ENCODE measurements at regions not wholly inside any gene's neighbourhood (a gene's known extent, or its start where the extent isn't known, plus 50 kb on each side); places are given as distances from the start of the nearest gene placed in this dataset.

GRCh38 chr1:212201461-212201860 lies 83.7 kb upstream of the PPP2R5A start:
- Histone ChIP-seq H3K4me1 (ENCODE audit: control insufficient read depth, insufficient read depth, low read length) (no peaks in the 10 kb centered on the region), H3K9ac (ENCODE audit: low read depth, low read length) (no peak overlapping the region), H3K36me3 (ENCODE audit: control insufficient read depth, insufficient read depth, low read length) (no peaks in the 10 kb centered on the region), H3K9me3 (ENCODE audit: control insufficient read depth, insufficient read depth, low read length) (no peaks in the 10 kb centered on the region), H3K4me3 (ENCODE audit: low read depth, low read length) (no peak overlapping the region), H3K27me3 (ENCODE audit: control insufficient read depth, insufficient read depth, low read length) (no peaks in the 10 kb centered on the region)

- H3K27me3 ChIP-seq (ENCODE audit: control insufficient read depth, insufficient read depth, low read length): no peaks in the 10 kb centered on the region
- no peaks in the 10 kb centered on the region for H3K4me1 ChIP-seq (ENCODE audit: control insufficient read depth, insufficient read depth, low read length)
- H3K9me3 ChIP-seq (ENCODE audit: control insufficient read depth, insufficient read depth, low read length): no peaks in the 10 kb centered on the region
- no peaks in the 10 kb centered on the region for H3K36me3 ChIP-seq (ENCODE audit: control insufficient read depth, insufficient read depth, low read length)
- no peak overlapping the region for H3K9ac ChIP-seq (ENCODE audit: low read depth, low read length)
- no peak overlapping the region for H3K4me3 ChIP-seq (ENCODE audit: low read depth, low read length)
Measured at GRCh38 chr1:212203630-212204029, 81.6 kb upstream of the PPP2R5A start.

GRCh38 chr1:212205006-212205405 lies 80.2 kb upstream of the PPP2R5A start:
- H3K36me3 ChIP-seq (ENCODE audit: control insufficient read depth, insufficient read depth, low read length): no peaks in the 10 kb centered on the region
- no peaks in the 10 kb centered on the region for H3K9me3 ChIP-seq (ENCODE audit: control insufficient read depth, insufficient read depth, low read length)
- no peak overlapping the region for H3K9ac ChIP-seq (ENCODE audit: low read depth, low read length)
- H3K27me3 ChIP-seq (ENCODE audit: control insufficient read depth, insufficient read depth, low read length): no peaks in the 10 kb centered on the region
- H3K4me1 ChIP-seq (ENCODE audit: control insufficient read depth, insufficient read depth, low read length): no peaks in the 10 kb centered on the region
- no peak overlapping the region for H3K4me3 ChIP-seq (ENCODE audit: low read depth, low read length)

GRCh38 chr1:212205843-212206242 lies 79.4 kb upstream of the PPP2R5A start:
- Histone ChIP-seq H3K4me1 (ENCODE audit: control insufficient read depth, insufficient read depth, low read length) (no peaks in the 10 kb centered on the region), H3K4me3 (ENCODE audit: low read depth, low read length) (no peak overlapping the region), H3K36me3 (ENCODE audit: control insufficient read depth, insufficient read depth, low read length) (no peaks in the 10 kb centered on the region), H3K9ac (ENCODE audit: low read depth, low read length) (no peak overlapping the region), H3K27me3 (ENCODE audit: control insufficient read depth, insufficient read depth, low read length) (no peaks in the 10 kb centered on the region), H3K9me3 (ENCODE audit: control insufficient read depth, insufficient read depth, low read length) (no peaks in the 10 kb centered on the region)

GRCh38 chr1:212207118-212207517 lies 78.1 kb upstream of the PPP2R5A start:
- Histone ChIP-seq H3K27me3 (ENCODE audit: control insufficient read depth, insufficient read depth, low read length) (no peaks in the 10 kb centered on the region), H3K9ac (ENCODE audit: low read depth, low read length) (no peak overlapping the region), H3K36me3 (ENCODE audit: control insufficient read depth, insufficient read depth, low read length) (no peaks in the 10 kb centered on the region), H3K9me3 (ENCODE audit: control insufficient read depth, insufficient read depth, low read length) (no peaks in the 10 kb centered on the region), H3K4me3 (ENCODE audit: low read depth, low read length) (no peak overlapping the region), H3K4me1 (ENCODE audit: control insufficient read depth, insufficient read depth, low read length) (no peaks in the 10 kb centered on the region)

GRCh38 chr1:212207822-212208520 lies 77.2 kb upstream of the PPP2R5A start:
- H3K27me3 ChIP-seq (ENCODE audit: control insufficient read depth, insufficient read depth, low read length): no peaks in the 10 kb centered on the region
- no peak overlapping the region for H3K9ac ChIP-seq (ENCODE audit: low read depth, low read length)
- H3K9me3 ChIP-seq (ENCODE audit: control insufficient read depth, insufficient read depth, low read length): no peaks in the 10 kb centered on the region
- no peaks in the 10 kb centered on the region for H3K4me1 ChIP-seq (ENCODE audit: control insufficient read depth, insufficient read depth, low read length)
- no peaks in the 10 kb centered on the region for H3K36me3 ChIP-seq (ENCODE audit: control insufficient read depth, insufficient read depth, low read length)
- no peak overlapping the region for H3K4me3 ChIP-seq (ENCODE audit: low read depth, low read length)

- H3K9ac ChIP-seq (ENCODE audit: low read depth, low read length): no peak overlapping the region
- H3K4me1 ChIP-seq (ENCODE audit: control insufficient read depth, insufficient read depth, low read length): no peaks in the 10 kb centered on the region
- no peaks in the 10 kb centered on the region for H3K9me3 ChIP-seq (ENCODE audit: control insufficient read depth, insufficient read depth, low read length)
- H3K4me3 ChIP-seq (ENCODE audit: low read depth, low read length): no peak overlapping the region
- H3K27me3 ChIP-seq (ENCODE audit: control insufficient read depth, insufficient read depth, low read length): no peaks in the 10 kb centered on the region
- no peaks in the 10 kb centered on the region for H3K36me3 ChIP-seq (ENCODE audit: control insufficient read depth, insufficient read depth, low read length)
Measured at GRCh38 chr1:212208978-212209644, 76.1 kb upstream of the PPP2R5A start.

- H3K9ac ChIP-seq (ENCODE audit: low read depth, low read length): no peak overlapping the region
- H3K36me3 ChIP-seq (ENCODE audit: control insufficient read depth, insufficient read depth, low read length): no peaks in the 10 kb centered on the region
- no peaks in the 10 kb centered on the region for H3K4me1 ChIP-seq (ENCODE audit: control insufficient read depth, insufficient read depth, low read length)
- no peak overlapping the region for H3K4me3 ChIP-seq (ENCODE audit: low read depth, low read length)
- H3K27me3 ChIP-seq (ENCODE audit: control insufficient read depth, insufficient read depth, low read length): no peaks in the 10 kb centered on the region
- H3K9me3 ChIP-seq (ENCODE audit: control insufficient read depth, insufficient read depth, low read length): no peaks in the 10 kb centered on the region
Measured at GRCh38 chr1:212211371-212211770, 73.8 kb upstream of the PPP2R5A start.

- Histone ChIP-seq H3K27me3 (ENCODE audit: control insufficient read depth, insufficient read depth, low read length) (no peaks in the 10 kb centered on the region), H3K9ac (ENCODE audit: low read depth, low read length) (no peak overlapping the region), H3K4me3 (ENCODE audit: low read depth, low read length) (no peak overlapping the region), H3K36me3 (ENCODE audit: control insufficient read depth, insufficient read depth, low read length) (no peaks in the 10 kb centered on the region), H3K4me1 (ENCODE audit: control insufficient read depth, insufficient read depth, low read length) (no peaks in the 10 kb centered on the region), H3K9me3 (ENCODE audit: control insufficient read depth, insufficient read depth, low read length) (no peaks in the 10 kb centered on the region)
Measured at GRCh38 chr1:212212343-212212742, 72.9 kb upstream of the PPP2R5A start.

GRCh38 chr1:212212906-212213305 lies 72.3 kb upstream of the PPP2R5A start:
- Histone ChIP-seq H3K9ac (ENCODE audit: low read depth, low read length) (no peak overlapping the region), H3K4me1 (ENCODE audit: control insufficient read depth, insufficient read depth, low read length) (no peaks in the 10 kb centered on the region), H3K27me3 (ENCODE audit: control insufficient read depth, insufficient read depth, low read length) (no peaks in the 10 kb centered on the region), H3K9me3 (ENCODE audit: control insufficient read depth, insufficient read depth, low read length) (no peaks in the 10 kb centered on the region), H3K4me3 (ENCODE audit: low read depth, low read length) (no peak overlapping the region), H3K36me3 (ENCODE audit: control insufficient read depth, insufficient read depth, low read length) (no peaks in the 10 kb centered on the region)

GRCh38 chr1:212213784-212214183 lies 71.4 kb upstream of the PPP2R5A start:
- Histone ChIP-seq H3K36me3 (ENCODE audit: control insufficient read depth, insufficient read depth, low read length) (no peaks in the 10 kb centered on the region), H3K27me3 (ENCODE audit: control insufficient read depth, insufficient read depth, low read length) (no peaks in the 10 kb centered on the region), H3K4me3 (ENCODE audit: low read depth, low read length) (no peak overlapping the region), H3K4me1 (ENCODE audit: control insufficient read depth, insufficient read depth, low read length) (no peaks in the 10 kb centered on the region), H3K9me3 (ENCODE audit: control insufficient read depth, insufficient read depth, low read length) (no peaks in the 10 kb centered on the region), H3K9ac (ENCODE audit: low read depth, low read length) (no peak overlapping the region)

- Histone ChIP-seq H3K4me1 (ENCODE audit: control insufficient read depth, insufficient read depth, low read length) (no peaks in the 10 kb centered on the region), H3K36me3 (ENCODE audit: control insufficient read depth, insufficient read depth, low read length) (no peaks in the 10 kb centered on the region), H3K27me3 (ENCODE audit: control insufficient read depth, insufficient read depth, low read length) (no peaks in the 10 kb centered on the region), H3K9me3 (ENCODE audit: control insufficient read depth, insufficient read depth, low read length) (no peaks in the 10 kb centered on the region), H3K4me3 (ENCODE audit: low read depth, low read length) (no peak overlapping the region), H3K9ac (ENCODE audit: low read depth, low read length) (no peak overlapping the region)
Measured at GRCh38 chr1:212214325-212214724, 70.9 kb upstream of the PPP2R5A start.
